ENCODE measurements at regions not wholly inside any gene's neighbourhood (a gene's known extent, or its start where the extent isn't known, plus 50 kb on each side); places are given as distances from the start of the nearest gene placed in this dataset.

DNA sequence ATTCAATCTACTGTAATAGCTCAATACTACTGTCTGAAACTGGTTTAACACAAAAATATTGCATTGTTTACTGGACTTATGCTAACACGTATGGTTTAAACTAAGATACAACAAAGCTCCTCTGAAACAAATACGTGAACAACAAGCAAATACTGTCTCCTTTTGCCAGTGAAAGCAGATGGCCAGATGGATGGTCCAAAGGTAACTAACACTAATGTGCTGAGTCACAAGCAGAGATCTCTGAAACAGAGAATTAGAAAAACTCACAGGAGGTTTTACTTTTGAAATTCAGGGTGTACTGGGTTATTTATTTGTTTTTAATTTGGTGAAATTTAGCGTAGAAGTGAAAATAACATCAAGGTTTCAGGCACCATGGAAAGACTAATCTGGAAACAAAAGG is 124.3 kb upstream of the SOX4 start:
- no peak for DNase-seq (ENCODE audit: low read depth)

DNA sequence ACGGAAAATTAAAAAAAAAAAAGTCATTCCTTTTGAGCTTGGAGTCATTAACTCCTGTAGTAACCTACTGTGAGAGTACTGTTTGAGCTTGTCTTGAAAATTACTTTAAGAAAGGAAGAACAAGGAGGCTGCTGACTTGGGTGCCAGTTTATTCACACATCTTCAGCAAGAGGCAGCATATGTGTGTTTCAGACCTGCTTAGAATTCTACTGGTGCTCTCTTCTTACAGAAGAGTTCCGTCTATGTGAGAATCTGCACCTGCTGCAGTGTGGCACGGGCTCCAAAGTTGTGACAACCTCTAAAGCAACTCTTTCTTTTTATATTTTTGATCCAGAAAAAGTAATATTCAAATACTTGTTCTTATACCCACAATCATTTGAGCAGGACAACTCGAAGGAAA is 117.4 kb upstream of the SOX4 start:
- DNase-seq (ENCODE audit: low read depth), result no peak

DNA sequence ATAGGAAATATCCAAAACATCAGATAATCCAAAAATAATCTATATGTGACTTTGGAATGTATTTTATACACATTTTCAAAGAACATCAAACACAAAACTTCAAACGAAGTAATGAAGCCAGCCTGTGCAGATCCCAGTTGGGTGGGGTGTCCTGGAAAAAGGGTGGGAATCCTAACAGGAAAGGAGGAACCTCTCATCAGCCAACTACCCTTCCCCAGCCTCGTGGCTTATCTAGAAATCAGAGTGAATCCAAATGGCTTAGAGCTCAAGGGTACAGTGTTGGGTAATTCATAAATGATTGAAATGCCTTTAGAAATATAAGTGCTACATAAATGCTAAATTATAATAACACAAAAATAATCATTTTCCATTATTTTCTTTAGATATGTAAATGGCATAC is 115.1 kb upstream of the SOX4 start:
- DNase-seq (ENCODE audit: low read depth), result no peak

DNA sequence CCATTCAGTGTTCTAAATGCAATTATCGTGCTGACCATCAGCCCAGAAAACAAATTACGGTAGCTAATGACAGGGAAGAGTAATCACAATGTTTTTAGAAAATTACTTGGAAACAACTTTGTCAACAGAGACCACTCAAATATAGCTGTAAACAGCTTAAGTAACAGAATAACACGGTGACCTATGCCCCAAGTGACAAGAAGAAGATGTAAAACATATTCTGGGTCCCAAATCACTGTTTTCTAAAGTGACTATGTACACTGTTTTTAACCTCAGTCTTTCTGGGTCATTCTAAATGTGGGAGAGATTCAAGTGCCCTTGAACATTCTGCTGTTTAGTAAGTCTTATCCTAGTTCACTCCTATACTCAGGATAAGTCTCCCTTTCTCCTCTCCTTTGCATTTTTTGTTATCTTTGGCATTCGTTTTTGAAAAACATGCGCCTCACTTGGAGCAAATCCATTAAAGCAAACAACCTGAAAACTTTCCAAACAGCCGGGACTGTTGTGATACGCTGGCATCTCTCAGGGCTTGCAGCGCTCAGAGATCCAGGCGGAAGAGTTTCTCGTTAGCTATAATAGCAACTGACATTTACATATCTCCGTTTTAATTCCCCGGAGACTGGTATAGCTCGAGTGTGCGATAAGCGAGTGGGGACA is 114.5 kb upstream of the SOX4 start:
- no peak for DNase-seq (ENCODE audit: low read depth)

DNA sequence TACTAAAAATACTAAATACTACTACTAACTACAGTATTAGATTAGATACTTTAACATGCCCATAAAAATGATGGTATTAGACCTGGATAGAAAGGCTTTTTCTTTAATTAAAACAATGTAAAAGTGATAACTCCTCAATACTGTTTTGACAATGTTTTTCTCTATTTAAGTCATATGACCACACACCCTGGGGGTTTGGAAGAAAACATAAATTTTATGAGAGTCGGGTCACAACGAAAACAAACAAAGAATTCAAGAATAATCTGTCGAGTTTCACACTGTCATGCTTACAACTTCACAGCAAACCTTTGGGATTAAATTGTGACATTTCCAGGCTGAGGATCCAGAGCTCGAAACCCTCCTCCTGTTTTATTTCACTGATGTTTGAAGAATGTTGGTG is 107.4 kb upstream of the SOX4 start:
- DNase-seq (ENCODE audit: low read depth), result no peak

DNA sequence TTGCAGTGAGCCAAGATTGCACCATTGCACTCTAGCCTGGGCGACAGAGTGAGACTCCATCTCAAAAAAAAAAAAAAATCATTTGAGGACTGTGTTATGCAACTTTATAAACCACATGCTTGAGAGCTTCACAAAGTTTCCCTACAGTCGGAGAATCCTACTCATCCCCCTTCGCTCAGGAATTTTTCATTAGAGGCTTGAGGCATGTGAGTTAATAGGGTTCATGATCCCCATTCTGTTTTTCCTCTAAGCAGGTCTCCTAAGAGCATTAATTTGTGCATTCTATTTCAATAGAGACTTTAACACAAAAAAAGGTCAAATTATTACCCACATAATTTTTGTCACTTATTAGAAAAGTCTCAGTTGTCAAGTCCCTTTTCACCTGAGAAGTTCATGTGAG is 103.7 kb upstream of the SOX4 start:
- DNase-seq (ENCODE audit: low read depth), result no peak

DNA sequence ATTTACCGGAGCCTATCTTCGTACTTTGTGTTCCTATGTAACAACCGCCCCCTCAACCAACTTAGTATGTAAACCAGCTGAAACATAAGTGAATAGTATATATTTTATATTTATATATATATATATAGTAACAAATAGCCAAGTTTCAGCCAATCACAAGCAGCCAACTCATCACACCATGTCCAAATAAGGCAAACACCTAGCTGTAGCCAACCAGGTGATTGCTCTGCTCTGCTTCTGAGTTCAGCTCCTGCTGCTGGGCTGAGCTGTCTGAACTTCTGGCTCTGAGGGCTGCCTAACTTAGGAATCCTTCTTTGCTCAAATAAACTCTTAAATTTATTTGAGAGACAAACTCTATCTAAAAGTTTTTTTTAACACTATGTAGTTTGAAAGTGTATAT is 101.6 kb upstream of the SOX4 start:
- DNase-seq (ENCODE audit: low read depth), result no peak

DNA sequence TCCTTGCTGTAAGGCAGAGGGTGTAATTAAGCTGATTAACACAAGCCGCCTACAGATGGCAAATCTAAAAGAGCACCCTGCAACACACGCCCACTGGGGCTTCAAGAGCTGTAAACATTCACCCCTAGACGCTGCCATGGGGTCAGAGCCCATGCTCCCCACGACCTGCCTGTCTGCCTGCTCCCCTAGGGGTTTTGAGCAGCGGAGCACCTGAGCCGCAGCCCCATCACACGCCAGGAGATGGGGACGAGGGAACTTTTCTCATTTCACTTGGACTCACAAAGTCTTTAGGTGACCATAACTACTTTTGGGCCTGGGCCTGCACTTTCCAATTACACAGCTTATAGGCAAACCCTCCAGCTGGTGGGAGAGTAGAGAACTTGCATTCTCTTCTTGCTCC is 99.0 kb upstream of the SOX4 start:
- DNase-seq (ENCODE audit: low read depth), result no peak

DNA sequence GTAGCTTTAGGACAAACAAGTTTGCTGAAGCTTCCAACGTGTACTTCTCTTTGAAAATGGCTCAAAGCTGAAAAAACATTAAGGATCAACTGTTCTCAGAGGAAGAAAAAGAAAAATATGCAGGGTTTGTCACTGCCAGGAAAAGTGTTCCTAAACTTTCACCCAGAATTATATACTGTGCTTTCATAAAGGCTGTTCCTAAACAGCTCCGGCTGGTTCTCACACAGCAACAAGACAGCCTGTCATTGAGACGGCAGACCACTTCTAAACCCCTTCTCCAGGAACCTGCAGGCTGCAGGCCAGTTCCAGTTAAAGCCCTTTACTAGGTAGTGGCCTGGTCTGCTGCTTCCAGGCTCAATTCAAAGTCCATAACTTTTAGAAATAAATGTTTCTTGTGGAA is 97.4 kb upstream of the SOX4 start:
- no peak for DNase-seq (ENCODE audit: low read depth)

DNA sequence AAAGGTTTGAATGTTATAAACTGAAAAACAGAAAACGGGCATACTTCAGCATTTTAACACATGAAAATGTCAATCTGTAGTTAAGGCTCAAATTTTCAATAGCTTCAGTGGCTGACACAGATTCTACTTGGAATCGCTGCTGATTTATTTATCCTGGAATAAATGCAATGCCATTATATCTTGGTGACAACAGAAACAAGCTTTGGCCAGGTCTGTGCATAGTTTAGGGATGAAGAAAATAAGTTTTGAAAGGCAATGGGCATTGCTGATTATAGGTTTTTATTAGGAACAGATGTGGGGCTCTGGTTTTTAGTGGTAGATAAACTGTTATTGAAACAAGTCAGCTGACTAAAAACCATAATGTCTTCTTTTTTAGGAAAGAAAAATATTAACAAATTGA is 96.8 kb upstream of the SOX4 start:
- no peak for DNase-seq (ENCODE audit: low read depth)

DNA sequence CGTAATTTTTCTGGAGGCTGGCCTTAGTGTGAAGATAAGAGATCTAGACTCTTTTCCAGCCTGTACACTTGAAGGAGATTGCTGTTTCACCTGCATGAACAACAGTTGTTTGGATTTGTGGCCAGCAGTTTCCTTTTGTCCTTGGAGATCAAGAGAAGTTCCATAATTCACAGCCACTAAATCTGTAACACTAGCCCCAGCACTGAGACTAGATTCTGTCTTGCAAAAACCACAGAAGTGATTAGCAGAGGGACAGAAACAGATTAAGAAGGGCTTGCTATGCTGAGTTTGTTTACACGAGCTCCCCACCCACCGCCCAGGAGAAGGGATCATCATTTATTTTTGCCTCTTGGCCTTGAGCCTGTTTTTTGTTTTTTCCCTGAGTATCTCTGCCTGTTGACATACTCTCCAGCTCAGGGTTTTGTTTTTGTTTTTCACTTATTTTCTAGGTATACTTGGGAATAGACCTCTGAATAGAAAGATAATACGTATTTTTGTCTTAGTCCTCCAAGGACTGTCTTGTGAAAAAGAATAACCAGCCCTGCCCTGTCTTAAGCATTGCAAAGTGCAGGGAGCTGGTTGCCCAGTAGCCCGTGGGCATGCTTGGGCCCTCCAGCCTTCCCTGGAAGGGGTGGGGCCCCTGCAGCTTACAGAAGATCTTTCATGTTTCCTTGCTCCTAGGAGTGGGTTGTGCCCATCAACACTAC is 93.1 kb upstream of the SOX4 start:
- no peak for DNase-seq (ENCODE audit: low read depth)

DNA sequence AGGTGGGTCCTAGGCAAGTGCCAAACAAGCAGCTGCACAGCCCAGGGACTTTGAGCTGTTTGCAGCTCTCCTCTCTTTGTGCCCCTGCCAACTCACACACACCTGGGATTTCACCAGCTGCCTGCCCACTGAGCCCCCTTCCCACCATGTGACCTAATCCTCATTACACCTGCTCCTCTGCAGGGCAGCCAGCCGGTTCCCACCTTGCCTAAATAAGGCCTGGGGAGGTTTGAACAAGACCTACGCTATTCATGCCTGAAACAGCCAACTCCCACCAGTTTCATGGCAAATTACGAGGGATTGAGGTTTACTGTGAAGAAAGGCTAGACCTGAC is 92.6 kb upstream of the SOX4 start:
- no peak for DNase-seq (ENCODE audit: low read depth)

DNA sequence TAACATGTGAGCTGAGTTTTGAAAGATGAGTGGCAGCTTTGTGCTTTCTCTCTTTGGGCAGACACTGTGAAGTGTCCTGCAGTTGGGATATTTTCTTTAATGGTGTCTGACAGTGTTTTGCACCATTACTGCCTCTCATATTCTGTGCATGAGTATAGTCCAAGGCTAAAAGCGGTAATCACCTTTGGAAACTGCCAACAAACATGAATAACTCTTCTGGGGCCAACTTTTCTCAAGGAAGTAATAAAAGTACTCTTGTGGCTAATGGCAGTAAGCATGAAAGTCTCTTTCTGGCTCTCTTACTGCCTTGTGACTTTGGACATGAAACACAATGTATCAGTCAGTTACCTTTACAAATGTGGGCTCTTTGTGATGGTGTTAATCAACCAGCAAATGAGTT is 91.7 kb upstream of the SOX4 start:
- DNase-seq (ENCODE audit: low read depth), result no peak

DNA sequence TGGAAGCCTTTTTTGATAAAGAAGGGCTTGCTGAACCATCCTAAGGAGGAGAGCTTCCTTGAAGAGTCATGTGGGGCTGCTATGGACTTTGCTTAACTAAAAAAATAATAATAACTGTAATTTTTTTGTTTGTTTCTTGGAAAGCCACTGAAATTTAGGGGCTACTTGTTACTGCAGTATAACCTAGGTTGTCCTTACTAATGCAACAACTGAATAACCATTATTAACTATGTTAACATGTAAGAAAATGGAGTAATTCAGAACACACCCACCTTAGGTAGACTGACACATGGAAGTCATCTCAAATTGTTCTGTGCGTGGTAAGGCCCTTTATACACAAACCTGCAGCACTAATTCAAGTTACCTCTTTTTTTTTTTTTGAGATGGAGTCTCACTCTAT is 90.9 kb upstream of the SOX4 start:
- DNase-seq (ENCODE audit: low read depth), result no peak

DNA sequence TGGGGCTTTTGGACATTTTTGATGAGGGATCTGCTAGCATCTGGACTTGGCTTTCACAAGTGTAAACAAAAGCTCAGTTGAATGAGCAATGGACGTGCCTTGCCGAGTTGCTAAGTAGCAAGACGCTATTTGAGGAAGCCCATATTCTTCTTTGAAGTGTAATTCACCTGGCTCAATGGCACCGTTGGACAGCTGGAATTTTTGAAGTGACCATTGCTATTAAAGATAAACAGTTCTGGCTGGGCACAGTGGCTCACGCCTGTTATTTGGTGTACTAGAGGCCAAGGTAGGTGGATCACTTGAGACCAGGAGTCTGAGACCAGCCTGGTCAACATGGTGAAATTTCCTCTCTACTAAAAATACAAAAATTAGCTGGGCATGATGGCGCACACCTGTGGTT is 88.8 kb upstream of the SOX4 start:
- DNase-seq (ENCODE audit: low read depth), result no peak

DNA sequence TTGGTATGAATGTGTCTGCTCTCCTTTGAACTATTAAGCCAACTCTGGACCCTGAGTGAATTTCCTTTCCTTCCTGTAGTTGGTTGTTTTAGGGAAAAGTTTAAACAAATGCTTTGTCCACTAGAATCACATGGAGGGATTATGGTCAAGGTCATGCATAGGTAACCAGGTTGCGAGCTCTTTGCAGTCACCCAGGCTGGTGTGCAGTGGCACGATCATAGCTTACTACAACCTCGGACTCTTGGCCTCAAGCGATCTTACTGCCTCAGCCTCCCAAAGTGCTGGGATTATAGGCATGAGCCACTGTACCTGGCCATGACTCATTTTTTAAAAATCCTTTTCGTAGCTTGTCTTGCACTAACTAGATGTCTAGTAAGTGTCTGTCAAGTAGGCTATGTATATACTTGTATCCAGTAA is 88.0 kb upstream of the SOX4 start:
- no peak for DNase-seq (ENCODE audit: low read depth)

DNA sequence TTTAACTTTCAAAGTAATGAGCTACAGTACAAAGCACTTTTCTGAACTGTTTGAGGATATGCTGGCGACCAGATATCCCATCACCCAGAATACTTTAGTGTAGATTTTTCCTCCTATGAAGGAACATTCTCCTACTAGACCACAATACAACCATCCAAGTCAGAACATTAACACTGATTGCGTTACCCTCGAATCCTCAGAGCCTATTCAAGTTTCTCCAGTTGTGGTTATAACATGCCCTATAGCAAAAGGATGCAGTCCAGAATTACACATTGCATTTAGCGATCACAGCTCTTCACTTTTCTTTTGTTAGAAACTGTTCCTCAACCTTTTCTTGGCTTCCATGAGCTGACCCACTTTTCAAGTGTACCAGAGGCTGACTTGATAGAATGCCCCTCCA is 87.4 kb upstream of the SOX4 start:
- no peak for DNase-seq (ENCODE audit: low read depth)

DNA sequence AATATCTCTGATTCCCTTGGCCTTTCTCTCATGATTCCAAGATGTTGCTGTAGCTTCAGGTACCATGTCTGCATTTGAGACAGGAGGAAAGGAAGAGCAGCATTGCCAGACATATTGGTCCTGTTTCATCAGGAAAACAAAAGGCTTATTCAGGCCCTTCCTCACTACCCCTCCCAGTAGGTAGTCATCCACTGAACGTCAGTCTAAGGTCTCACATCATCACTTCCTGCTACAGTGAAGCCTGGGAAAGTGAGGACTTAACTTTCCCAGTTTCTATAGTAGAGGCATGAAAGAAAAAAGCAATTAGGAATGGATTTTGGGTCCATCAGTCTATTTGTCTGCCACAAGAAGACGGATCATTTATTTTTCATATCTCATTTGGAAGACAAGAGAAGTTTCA is 85.7 kb upstream of the SOX4 start:
- no peak for DNase-seq (ENCODE audit: low read depth)

DNA sequence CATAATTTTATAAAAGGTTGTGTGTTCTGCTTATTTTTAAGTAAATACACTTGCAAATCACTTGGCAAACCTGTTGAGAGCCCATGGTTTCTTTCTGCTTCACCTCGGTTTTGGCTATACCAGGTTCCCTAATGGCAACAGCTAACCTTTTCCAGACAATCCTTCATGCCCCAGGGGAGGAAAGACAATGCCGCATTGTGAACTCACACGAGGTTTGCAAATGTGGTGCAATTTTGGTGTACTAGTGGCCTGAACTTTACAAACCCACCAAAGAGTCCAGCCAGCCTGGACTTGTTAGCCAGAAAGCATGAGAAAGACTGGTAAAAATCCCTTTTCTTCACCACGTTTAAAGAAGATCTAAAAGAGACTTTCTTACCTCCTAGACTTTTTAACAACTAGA is 84.8 kb upstream of the SOX4 start:
- DNase-seq (ENCODE audit: low read depth), result no peak

DNA sequence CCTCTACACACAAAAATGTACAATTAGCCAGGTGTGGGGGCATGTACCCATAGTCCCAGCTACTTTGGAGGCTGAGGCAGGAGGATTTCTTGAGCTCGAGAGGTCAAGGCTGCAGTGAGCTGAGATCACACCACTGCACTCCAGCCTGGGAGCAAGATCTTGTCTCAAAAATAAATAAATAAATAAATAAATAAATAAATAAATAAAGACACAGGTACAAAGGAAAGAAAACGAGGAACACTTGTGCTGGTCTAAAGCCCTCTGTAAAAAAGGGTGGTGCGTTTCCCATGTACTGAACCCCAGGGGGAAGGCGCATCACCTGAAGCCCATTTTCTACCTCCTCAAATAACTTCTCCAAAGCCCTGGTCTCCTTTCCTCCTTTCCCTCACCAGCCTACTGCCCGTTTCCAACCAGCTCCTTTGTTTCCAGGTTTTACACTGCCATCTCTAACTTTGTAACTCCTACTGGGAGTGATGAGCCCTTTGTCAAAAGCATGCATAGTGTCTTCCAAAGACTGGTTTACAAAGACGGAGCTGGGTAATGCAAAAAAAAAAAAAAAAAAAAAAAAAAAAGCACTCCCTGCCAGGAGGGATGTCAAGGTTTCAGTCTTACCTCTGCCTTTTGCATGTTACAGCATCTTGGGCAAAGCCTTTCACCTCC is 81.5 kb upstream of the SOX4 start:
- DNase-seq (ENCODE audit: low read depth), result no peak

DNA sequence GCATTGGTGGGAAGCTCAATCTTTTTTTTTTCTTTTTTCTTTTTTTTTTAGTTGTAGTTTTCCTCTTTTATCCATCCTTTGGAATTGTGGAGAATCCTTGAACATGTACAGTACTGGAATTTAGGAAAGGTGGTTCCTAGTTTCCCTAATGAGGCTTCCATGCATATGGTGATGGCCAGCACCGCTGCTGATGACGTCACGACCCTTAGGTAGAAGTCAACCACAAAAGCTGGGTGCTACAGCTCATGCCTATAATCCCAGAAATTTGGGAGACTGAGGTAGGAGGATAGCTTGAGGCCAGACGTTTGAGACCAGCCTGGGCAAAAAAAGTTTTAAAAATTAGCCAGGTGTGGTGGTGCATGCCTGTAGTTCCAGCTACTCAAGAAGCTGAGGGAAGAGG is 79.3 kb upstream of the SOX4 start:
- no peak for DNase-seq (ENCODE audit: low read depth)

DNA sequence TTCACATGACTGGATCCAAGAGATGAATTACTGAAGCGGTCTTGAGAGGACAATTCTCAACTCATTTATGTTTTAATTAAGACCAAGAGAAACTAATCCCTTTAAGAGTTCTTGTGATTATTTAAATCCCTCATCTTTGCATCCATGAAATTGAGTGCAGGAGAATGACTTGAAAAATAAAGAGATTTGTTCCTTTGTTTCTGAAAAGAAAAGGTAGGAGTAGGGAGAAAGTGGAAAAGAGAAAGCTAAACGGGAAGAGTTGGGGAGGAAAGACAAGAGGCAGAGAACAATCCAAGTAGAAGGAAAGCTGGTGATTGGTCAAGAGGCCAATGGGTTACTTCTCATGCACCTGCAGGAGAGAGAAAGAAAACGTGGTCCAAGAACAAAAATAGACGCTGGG is 75.2 kb upstream of the SOX4 start:
- no peak for DNase-seq (ENCODE audit: low read depth)

DNA sequence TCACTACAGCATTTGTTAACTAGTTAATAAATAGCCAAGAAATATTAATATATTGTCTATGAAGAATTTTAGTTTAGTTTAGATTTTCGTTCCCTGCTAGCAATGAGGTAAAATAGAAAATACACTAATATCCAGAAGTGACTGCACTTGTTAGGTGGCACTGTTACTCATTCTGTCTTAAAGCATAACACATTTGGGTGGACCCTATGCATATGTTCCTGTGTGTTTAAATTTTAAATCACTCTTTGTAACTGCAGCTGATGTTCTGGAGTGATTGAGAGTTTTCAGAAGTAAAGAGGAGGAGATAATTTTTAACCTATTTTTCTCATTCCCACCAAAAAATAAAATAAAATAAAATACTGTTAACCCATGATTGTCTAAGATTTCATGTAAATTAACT is 73.9 kb upstream of the SOX4 start:
- DNase-seq (ENCODE audit: low read depth), result no peak

DNA sequence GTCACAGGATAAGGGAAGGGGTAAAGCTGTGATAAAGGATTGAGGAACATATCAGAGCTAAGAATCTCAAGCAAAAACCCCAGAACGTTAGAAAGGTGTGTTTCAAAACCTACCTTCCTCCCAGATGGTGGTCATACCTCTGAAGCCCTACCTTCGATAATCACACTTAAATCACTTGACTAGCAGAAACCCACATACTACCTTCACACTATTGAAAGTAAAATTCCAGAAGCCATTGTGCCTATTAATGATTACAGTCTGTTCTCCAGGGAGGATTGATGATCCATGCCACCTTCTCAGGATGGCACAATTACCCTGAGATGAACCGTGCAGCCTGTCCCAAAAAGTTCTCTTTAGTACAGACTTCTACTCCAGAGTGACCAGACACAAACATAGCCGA is 72.3 kb upstream of the SOX4 start:
- no peak for DNase-seq (ENCODE audit: low read depth)
